CD14-positive monocyte (primary cell): ENCODE measurements at regions not wholly inside any gene's neighbourhood (a gene's known extent, or its start where the extent isn't known, plus 50 kb on each side); places are given as distances from the start of the nearest gene placed in this dataset.

Source experiments
- DNase-seq, 3 donors: peaks; one replicate each; pipeline ENCODE4 v3.0.0-alpha.2; 2011 to 2022
- H2AFZ ChIP-seq: 2 replicates; pipeline ENCODE4 v1.6.0; 2012; ENCODE audit warnings: mild to moderate bottlenecking, low read depth, low read length, inconsistent platforms; ENCODE audit not compliant: insufficient read depth, poor library complexity, severe bottlenecking
- H3K27ac ChIP-seq, 2 donors: 1 replicate in 1 of 2; 2 replicates in 1 of 2; pipeline ENCODE4 v1.5.1; 2012 to 2013; ENCODE audit warnings: low read length in 2 of 2, control low read depth in 1 of 2, inconsistent platforms in 1 of 2, low read depth in 1 of 2, mild to moderate bottlenecking in 1 of 2
- H3K27me3 ChIP-seq, 2 donors: one replicate each; pipeline versions ENCODE4 v1.6.0 to v1.6.1; 2011 to 2013; ENCODE audit warnings: low read length in 2 of 2; ENCODE audit not compliant: control insufficient read depth in 2 of 2, insufficient read depth in 2 of 2
- H3K36me3 ChIP-seq, 2 donors: replicated peaks in 1 of 2; 1 replicate in 1 of 2; 2 replicates in 1 of 2; pipeline versions ENCODE4 v1.5.1 to v1.6.1; 2012 to 2013; ENCODE audit warnings: low read length in 2 of 2, control low read depth in 1 of 2, inconsistent platforms in 1 of 2, mild to moderate bottlenecking in 1 of 2; ENCODE audit not compliant: insufficient read depth in 2 of 2, control insufficient read depth in 1 of 2
- H3K4me1 ChIP-seq, 2 donors: 1 replicate in 1 of 2; 2 replicates in 1 of 2; pipeline versions ENCODE4 v1.5.1 to v1.6.1; 2012 to 2013; ENCODE audit warnings: low read length in 2 of 2, control low read depth in 1 of 2, inconsistent platforms in 1 of 2, mild to moderate bottlenecking in 1 of 2, moderate library complexity in 1 of 2; ENCODE audit not compliant: insufficient read depth in 2 of 2, control insufficient read depth in 1 of 2
- H3K4me2 ChIP-seq: replicated peaks from 2 replicates; pipeline ENCODE3; 2012; ENCODE audit warnings: low read length, moderate library complexity, mild to moderate bottlenecking; ENCODE audit not compliant: poor library complexity, severe bottlenecking; ENCODE audit errors: extremely low read depth
- H3K4me3 ChIP-seq, 3 experiments: fragments of 200-600 bp in 1 of 3; sonication (generic) in 1 of 3; replicated peaks in 1 of 3; 1 replicate in 2 of 3; 2 replicates in 1 of 3; pipeline ENCODE4 v1.5.1; 2011 to 2013; ENCODE audit warnings: low read length in 3 of 3, mild to moderate bottlenecking in 3 of 3, control low read depth in 2 of 3, low read depth in 2 of 3, inconsistent platforms in 1 of 3, moderate library complexity in 1 of 3
- H3K79me2 ChIP-seq: 2 replicates; pipeline ENCODE4 v1.6.0; 2012; ENCODE audit warnings: mild to moderate bottlenecking, control low read depth, inconsistent platforms, low read length, moderate library complexity; ENCODE audit not compliant: insufficient read depth
- H3K9ac ChIP-seq: 2 replicates; pipeline ENCODE4 v1.6.0; 2017; ENCODE audit warnings: low read length, mild to moderate bottlenecking; ENCODE audit not compliant: insufficient read depth, poor library complexity, severe bottlenecking
- H3K9me3 ChIP-seq, 2 donors: replicated peaks in 1 of 2; 1 replicate in 1 of 2; 2 replicates in 1 of 2; pipeline versions ENCODE4 v1.5.1 to v1.6.1; 2012 to 2013; ENCODE audit warnings: low read length in 2 of 2, control low read depth in 1 of 2; ENCODE audit not compliant: control insufficient read depth in 1 of 2, insufficient read depth in 1 of 2
- H4K20me1 ChIP-seq: 2 replicates; pipeline ENCODE4 v1.6.0; 2012; ENCODE audit warnings: mild to moderate bottlenecking, low read length, control low read depth, moderate library complexity; ENCODE audit not compliant: insufficient read depth
- H3K27ac Mint-ChIP-seq, 7 donors: one replicate each; pipeline ENCODE4 v1.8.0; 2020; ENCODE audit warnings: mild to moderate bottlenecking in 7 of 7, mixed read lengths in 7 of 7, moderate library complexity in 6 of 7, inconsistent platforms in 2 of 7
- H3K27me3 Mint-ChIP-seq, 3 donors: one replicate each; pipeline ENCODE4 v1.8.0; 2021 to 2022; ENCODE audit warnings: low read depth in 3 of 3, mild to moderate bottlenecking in 3 of 3, mixed read lengths in 3 of 3, moderate library complexity in 3 of 3, inconsistent platforms in 1 of 3
- H3K36me3 Mint-ChIP-seq, 2 donors: one replicate each; pipeline ENCODE4 v1.8.0; 2020; ENCODE audit warnings: mixed read lengths in 2 of 2, inconsistent platforms in 1 of 2, mild to moderate bottlenecking in 1 of 2
- H3K4me1 Mint-ChIP-seq: one replicate; pipeline ENCODE4 v1.8.0; 2020; ENCODE audit warnings: mild to moderate bottlenecking, mixed read lengths
- H3K4me3 Mint-ChIP-seq, 2 donors: one replicate each; pipeline ENCODE4 v1.8.0; 2020; ENCODE audit warnings: mild to moderate bottlenecking in 2 of 2, mixed read lengths in 2 of 2, moderate library complexity in 1 of 2
- H3K9me3 Mint-ChIP-seq, 7 donors: one replicate each; pipeline ENCODE4 v1.8.0; 2020 to 2022; ENCODE audit warnings: mixed read lengths in 7 of 7, mild to moderate bottlenecking in 6 of 7, moderate library complexity in 6 of 7, inconsistent platforms in 2 of 7
- CTCF ChIP-seq: fragments of 200-600 bp; IDR thresholded peaks from one replicate; pipeline ENCODE4 v1.8.0; 2022; ENCODE audit warnings: antibody characterized with exemption, mild to moderate bottlenecking
- WGBS: methylation state at CpG from one replicate; pipeline ENCODE4 v1.1.5; 2013; ENCODE audit warnings: missing lambda C conversion rate; ENCODE audit not compliant: insufficient coverage; 5-methylcytosine and 5-hydroxymethylcytosine counted together
- intact Hi-C, 2 donors: fragments of 100-400 bp; cut with micrococcal nuclease; formaldehyde crosslinking; loops; one replicate each; pipeline versions ENCODE4 v1.15.0 to v1.15.1; 2023

- intact Hi-C loops: no loop called here
- no peaks in the 10 kb centered on the region for H3K36me3 Mint-ChIP-seq
- no peaks in the 10 kb centered on the region for H3K27me3 ChIP-seq
- H4K20me1 ChIP-seq: no peaks in the 10 kb centered on the region
- H3K4me3 ChIP-seq: no peak overlapping the region
- no peaks in the 10 kb centered on the region for H3K9me3 ChIP-seq
- H3K36me3 ChIP-seq: no peaks in the 10 kb centered on the region
- H3K9me3 Mint-ChIP-seq: peaks cover 0 to 2% (median 0%) of the 10 kb centered on the region in 7 donors
- H3K4me1 ChIP-seq: no peaks in the 10 kb centered on the region
- H3K79me2 ChIP-seq: no peaks in the 10 kb centered on the region
- no peak overlapping the region for H3K4me3 Mint-ChIP-seq
- H3K27me3 Mint-ChIP-seq: peaks cover 0 to 2% (median 0%) of the 10 kb centered on the region in 3 donors
- no peak overlapping the region for H3K27ac Mint-ChIP-seq
- no peak overlapping the region for H2AFZ ChIP-seq
- H3K4me1 Mint-ChIP-seq: peaks cover 12% of the 10 kb centered on the region
- DNase-seq: no peak
- no peak for TF ChIP-seq CTCF
- no peak overlapping the region for H3K27ac ChIP-seq
- H3K4me2 ChIP-seq: no peak overlapping the region
- no peak overlapping the region for H3K9ac ChIP-seq
These were observed 506.1 kb upstream of the KIRREL3 start for GRCh38 chr11:127506647-127507046.

DNA sequence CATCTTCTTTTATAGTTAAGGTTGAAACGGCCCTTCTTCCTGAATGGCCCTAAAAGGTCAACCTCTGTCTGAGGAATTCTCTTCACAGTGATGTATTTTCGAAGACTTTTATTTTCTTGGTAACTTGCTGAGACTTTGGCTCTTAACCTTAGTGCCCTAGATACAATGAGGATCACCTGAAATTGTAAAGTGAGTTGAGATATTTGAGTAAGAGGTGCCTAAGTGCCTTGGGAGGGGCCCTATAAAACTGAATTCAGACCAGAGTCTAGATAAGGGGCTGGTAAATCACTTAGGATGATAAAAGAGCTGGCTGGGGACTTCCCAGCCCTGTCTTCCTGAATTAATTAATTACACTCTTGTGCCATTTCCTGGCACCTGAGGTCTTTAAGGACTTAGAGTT lies 505.6 kb upstream of the KIRREL3 start:
- TF ChIP-seq CTCF: no peak
- no peak overlapping the region for H3K4me2 ChIP-seq
- no peaks in the 10 kb centered on the region for H3K9me3 ChIP-seq
- H3K4me3 ChIP-seq: no peak overlapping the region
- no peaks in the 10 kb centered on the region for H3K4me1 ChIP-seq
- intact Hi-C loops: no loop called here
- Mint-ChIP-seq H3K27ac (no peak overlapping the region), H3K9me3 (peaks cover 0 to under 1% (median 0%) of the 10 kb centered on the region in 7 donors), H3K36me3 (no peaks in the 10 kb centered on the region), H3K4me3 (no peak overlapping the region), H3K4me1 (peaks cover 12% of the 10 kb centered on the region), H3K27me3 (peaks cover 0 to 2% (median 0%) of the 10 kb centered on the region in 3 donors)
- H3K27ac ChIP-seq: no peak overlapping the region
- H3K79me2 ChIP-seq: no peaks in the 10 kb centered on the region
- WGBS: no CpG with 5 or more reads among the region's 2 CpGs
- no peak overlapping the region for H3K9ac ChIP-seq
- no peaks in the 10 kb centered on the region for H4K20me1 ChIP-seq
- H3K27me3 ChIP-seq: no peaks in the 10 kb centered on the region
- no peak overlapping the region for H2AFZ ChIP-seq
- DNase-seq: no peak
- H3K36me3 ChIP-seq: no peaks in the 10 kb centered on the region
